HG02840 (cell line): ENCODE measurements at regions not wholly inside any gene's neighbourhood (a gene's known extent, or its start where the extent isn't known, plus 50 kb on each side); places are given as distances from the start of the nearest gene placed in this dataset.
"Not testable (repeated sequence)": the region's sequence is repeated elsewhere in the genome, so short reads cannot be mapped to it uniquely, and the experiment has no call there.

Experiments
- ATAC-seq: cut with Tn5 transposase; IDR thresholded peaks from one replicate; pipeline ENCODE4 v1.9.1; 2021; ENCODE audit warnings: mild to moderate bottlenecking, moderate library complexity, moderate number of reproducible peaks; ENCODE audit not compliant: unreplicated experiment, low FRiP score

- no peak for ATAC-seq
Observed at GRCh38 chr5:118611332-118611945, 376.9 kb downstream of the DTWD2 start.

GRCh38 chr5:118606940-118607339 is 381.4 kb downstream of the DTWD2 start:
- no peak for ATAC-seq

- ATAC-seq = no peak
Observed at GRCh38 chr5:118605761-118606160, 382.6 kb downstream of the DTWD2 start.

- no peak for ATAC-seq
Observed at GRCh38 chr5:118604106-118604505, 384.2 kb downstream of the DTWD2 start.

- no peak for ATAC-seq
Observed at GRCh38 chr5:118603278-118603677, 385.1 kb downstream of the DTWD2 start.

- no peak for ATAC-seq
Observed at GRCh38 chr5:118598311-118598710, 390.0 kb downstream of the DTWD2 start.

GRCh38 chr5:118597543-118597942 is 390.8 kb downstream of the DTWD2 start:
- no peak for ATAC-seq

GRCh38 chr5:118596255-118596654 is 392.1 kb downstream of the DTWD2 start:
- no peak for ATAC-seq

GRCh38 chr5:118593003-118593328 is 395.4 kb downstream of the DTWD2 start:
- no peak for ATAC-seq

GRCh38 chr5:118592229-118593002 is 395.9 kb downstream of the DTWD2 start:
- no peak for ATAC-seq

- no peak for ATAC-seq
Observed at GRCh38 chr5:118590806-118591205, 397.5 kb downstream of the DTWD2 start.

- no peak for ATAC-seq
Observed at GRCh38 chr5:118580949-118581348, 407.4 kb downstream of the DTWD2 start.

GRCh38 chr5:118578093-118578492 is 410.3 kb downstream of the DTWD2 start:
- no peak for ATAC-seq

GRCh38 chr5:118577621-118578020 is 410.7 kb downstream of the DTWD2 start:
- no peak for ATAC-seq

- ATAC-seq = not testable (repeated sequence)
Observed at GRCh38 chr5:118570276-118570675, 418.1 kb downstream of the DTWD2 start.

GRCh38 chr5:118569596-118569995 is 418.8 kb downstream of the DTWD2 start:
- ATAC-seq = not testable (repeated sequence)

- ATAC-seq = no peak
Observed at GRCh38 chr5:118565335-118565971, 422.9 kb downstream of the DTWD2 start.

- no peak for ATAC-seq
Observed at GRCh38 chr5:118561971-118562370, 426.4 kb downstream of the DTWD2 start.

GRCh38 chr5:118561235-118561634 is 427.1 kb downstream of the DTWD2 start:
- ATAC-seq = no peak

GRCh38 chr5:118558871-118559270 is 429.5 kb downstream of the DTWD2 start:
- no peak for ATAC-seq

- ATAC-seq = no peak
Observed at GRCh38 chr5:118557251-118557661, 431.1 kb downstream of the DTWD2 start.

- ATAC-seq = no peak
Observed at GRCh38 chr5:118556792-118557191, 431.6 kb downstream of the DTWD2 start.
